HG02938 (cell line): ENCODE measurements at regions not wholly inside any gene's neighbourhood (a gene's known extent, or its start where the extent isn't known, plus 50 kb on each side); places are given as distances from the start of the nearest gene placed in this dataset.
"Not testable (repeated sequence)": the region's sequence is repeated elsewhere in the genome, so short reads cannot be mapped to it uniquely, and the experiment has no call there.

Source experiments
- ATAC-seq: cut with Tn5 transposase; IDR thresholded peaks from one replicate; pipeline ENCODE4 v1.9.1; 2021; ENCODE audit warnings: mild to moderate bottlenecking, moderate library complexity; ENCODE audit not compliant: unreplicated experiment

DNA sequence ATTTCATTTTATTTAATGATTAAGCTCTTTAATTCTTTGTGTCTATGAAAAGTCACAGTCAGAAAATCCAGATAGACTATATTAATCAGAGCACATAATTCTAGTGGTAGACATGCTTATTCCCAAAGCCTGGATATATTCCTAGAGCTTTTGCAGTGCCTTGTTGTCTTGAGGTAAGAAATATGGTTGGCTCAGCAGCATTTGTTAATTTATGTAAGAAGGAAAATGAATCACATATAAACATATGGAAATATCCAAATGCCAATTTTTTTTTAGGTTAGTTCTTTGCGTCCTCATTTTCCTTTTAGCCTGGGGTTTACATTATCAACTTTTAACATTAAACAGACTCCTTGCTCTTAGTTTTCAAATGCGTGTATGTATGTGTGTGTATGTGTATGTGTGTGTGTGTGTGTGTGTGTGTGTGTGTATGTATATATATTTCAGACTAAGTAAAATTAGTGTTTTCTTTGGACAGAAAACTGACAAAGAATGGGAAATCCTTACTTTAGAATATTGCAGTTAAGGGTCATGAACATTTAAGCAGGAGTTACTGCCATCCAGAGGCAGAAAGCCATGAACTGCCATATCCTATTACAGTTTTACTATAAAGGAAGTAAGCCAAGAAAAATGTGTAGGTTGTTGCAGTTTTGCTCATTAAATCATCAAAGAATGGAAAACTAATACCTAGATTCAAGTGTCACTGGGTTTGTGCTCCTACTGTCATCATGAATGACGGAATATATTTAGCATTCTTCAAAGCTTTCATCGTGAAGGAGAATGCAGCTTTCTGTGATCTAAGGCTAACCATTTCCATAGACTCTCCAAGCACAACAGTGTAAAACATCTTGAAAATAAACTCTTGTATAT lies 477.1 kb upstream of the NR5A2 start:
- no peak for ATAC-seq

GRCh38 chr1:199551967-199552565 lies 475.4 kb upstream of the NR5A2 start:
- no peak for ATAC-seq

- no peak for ATAC-seq
Observed at GRCh38 chr1:199553104-199553503, 474.4 kb upstream of the NR5A2 start.

- no peak for ATAC-seq
Observed at GRCh38 chr1:199561334-199561733, 466.2 kb upstream of the NR5A2 start.

DNA sequence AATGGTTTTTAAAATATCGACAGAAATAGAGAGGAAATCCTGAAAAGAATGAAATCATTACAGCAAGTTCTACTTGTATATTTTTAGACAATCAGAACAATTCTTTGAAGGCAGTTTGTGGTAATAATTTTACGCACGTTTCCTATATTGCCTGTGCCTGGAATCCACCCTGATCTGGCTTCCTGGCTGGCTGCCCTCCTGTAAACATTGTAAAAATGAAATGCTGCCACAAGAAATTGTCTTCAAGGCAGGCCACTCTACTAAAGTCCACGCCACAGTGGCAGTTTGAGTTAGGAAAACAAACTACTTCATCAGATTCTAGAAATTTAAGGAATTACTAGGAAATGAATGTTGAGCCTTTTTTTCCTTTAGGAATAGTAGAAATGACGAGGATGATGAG lies 454.5 kb upstream of the NR5A2 start:
- ATAC-seq = no peak

DNA sequence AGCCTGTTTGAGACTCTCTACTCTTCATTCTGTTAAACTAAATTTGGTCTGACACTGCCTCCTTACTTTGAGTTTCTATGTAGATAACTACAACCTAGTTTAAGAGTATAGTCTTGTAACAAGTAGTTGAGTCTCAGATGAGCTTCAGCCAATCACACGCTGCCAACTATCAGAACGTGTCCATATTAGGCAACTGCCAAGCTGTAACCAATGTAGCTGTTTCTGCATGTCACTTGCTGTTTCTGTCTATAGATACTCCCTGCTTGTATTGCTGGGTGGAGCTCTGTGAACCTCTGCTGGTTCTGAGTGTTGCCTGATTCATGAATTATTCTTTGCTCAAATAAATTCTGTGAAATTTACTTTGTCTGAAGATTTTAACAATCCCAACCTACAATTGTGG lies 452.6 kb upstream of the NR5A2 start:
- ATAC-seq = no peak

DNA sequence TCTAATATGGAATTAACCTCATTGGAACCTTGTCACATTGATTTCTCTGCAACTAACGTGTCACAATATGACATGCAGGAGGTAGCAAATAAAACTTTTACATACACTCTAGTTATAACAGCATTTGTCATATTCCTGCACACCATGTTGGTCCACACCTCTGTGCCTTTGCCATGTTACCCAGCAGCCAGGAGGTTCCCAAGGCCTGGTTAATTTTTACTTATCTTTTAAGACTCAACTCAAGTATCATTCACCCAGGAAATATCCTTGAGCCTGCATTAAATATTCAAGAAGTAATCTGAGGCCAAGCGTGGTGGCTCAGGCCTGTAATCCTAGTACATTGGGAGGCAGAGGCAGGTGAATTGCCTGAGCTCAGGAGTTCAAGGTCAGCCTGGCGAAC lies 447.2 kb upstream of the NR5A2 start:
- no peak for ATAC-seq

- ATAC-seq = no peak
Observed at GRCh38 chr1:199585392-199585791, 442.1 kb upstream of the NR5A2 start.

DNA sequence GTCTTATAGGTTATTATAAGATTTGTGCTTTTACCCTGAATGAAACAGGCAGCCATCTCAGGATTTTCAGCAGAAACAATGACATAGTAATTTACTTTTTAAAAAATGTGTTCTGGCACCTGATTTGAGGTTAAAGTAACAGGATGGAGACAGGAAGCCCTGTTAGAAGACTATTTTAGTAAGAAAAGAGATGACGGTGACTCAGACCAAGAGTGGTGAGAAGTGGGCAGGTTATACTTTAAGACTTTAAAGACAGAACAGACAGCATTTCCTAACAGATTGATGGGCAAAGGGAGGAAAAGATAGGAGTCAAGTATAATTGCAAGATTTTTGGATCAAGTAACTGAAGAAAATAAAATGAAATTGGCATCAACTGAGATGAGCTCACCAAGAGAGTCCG lies 436.8 kb upstream of the NR5A2 start:
- peak; percentile 96 for ATAC-seq

DNA sequence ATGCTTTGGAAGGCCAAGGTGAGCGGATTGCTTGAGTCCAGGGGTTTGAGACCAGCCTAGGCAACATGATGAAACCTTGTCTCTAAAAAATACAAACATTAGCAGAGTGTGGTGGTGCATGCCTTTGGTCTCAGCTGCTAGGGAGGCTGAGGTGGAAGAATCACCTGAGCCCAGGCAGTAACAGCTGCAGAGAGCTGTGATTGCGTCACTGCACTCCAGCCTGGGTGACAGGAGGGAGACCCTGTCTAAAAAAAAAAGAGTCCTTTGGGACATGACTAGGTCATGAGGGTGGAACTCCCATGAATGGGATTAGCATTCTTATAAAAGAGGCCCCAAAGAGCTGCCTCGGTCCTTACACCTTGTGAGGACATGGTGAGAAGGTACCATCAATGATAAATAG lies 436.0 kb upstream of the NR5A2 start:
- no peak for ATAC-seq

DNA sequence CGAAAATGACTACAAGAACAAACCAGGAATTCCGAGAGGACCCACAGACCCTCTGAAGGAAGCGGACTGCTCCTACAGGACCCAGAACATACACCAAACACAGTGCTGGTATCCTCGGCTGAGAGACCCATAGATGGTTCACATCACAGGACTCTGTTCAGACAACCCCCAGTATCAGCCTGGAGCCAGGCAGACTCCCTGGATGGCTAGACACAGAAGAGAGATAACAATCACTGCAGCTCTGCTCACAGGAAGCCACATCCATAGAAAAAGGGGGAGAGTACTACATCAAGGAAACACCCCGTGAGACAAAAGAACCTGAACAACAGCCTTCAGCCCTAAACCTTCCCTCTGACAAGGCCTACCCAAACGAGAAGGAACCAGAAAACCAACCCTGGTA lies 434.0 kb upstream of the NR5A2 start:
- ATAC-seq = no peak

- ATAC-seq = not testable (repeated sequence)
Observed at GRCh38 chr1:199596448-199596847, 431.1 kb upstream of the NR5A2 start.

DNA sequence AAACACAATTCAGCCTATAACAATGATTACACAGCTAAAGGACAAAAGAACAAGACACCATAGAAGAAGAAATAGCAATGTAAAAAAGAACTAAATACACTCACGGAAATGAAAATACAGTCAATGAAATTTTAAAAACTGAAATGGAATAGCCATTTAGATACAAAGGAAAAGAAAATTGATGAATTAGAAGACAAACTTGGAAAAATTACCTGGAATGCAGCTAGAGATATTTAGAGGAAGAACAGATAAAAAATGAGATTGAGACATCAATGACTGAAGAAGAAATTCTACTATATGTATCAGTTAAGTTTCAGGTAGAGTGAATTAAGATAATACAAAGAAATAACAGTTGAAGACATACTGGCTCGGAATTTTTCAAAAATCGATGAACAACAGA lies 430.4 kb upstream of the NR5A2 start:
- ATAC-seq = no peak

DNA sequence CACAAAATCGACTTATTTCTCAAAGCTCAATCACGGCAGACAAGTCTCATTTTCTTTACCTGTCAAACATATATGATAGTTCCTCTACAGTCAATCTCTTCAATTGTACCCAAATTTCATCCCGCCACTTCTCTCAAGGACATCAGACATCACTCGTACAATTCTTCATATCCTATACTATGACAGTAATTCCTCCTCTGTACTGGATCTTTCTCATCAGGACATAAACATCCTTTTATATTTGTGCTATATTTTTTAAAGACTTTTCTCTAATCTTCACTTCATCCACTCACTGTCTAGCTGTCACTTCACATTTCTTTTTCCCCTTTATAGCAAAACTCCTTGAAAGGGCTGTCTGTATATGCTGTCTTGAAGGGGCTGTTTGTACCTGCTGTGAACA lies 419.1 kb upstream of the NR5A2 start:
- no peak for ATAC-seq

DNA sequence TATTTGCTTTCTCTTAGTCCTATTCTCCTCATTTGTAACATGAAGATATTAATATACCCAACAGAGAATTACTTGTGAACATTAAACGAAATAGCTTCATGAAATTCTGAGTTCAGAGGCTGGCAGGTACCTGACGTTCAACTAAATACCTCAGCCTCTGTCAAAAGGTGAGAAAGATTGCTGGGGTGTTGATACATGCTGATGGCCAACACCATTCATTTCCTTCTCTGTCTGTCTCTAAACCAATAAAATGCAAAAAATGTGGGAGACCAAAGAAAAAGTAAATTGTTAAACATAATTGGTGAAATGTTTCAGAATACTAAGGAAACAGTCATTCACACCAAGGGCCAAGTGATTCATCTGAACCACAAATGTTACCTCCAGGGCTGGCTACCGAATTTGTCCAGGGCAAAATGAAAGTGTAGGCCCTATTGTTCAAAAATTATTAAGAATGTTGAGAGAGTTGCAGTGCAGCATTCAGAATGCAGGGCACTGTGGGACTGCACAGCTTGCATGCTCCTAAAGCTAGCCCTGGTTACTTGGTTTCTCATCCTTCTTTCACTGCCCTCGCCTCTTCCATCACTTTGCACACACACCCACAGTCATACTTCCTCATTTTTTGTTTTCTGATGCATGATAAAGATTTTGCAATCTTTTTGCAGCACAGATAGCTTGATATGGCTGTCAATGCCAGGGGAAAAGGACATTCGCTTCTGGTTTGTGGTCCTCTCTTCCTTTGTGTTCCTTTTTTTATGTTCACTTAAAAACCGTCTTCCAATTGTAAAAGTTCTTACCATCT lies 414.3 kb upstream of the NR5A2 start:
- ATAC-seq = no peak

- ATAC-seq = no peak
Observed at GRCh38 chr1:199616947-199617346, 410.6 kb upstream of the NR5A2 start.

DNA sequence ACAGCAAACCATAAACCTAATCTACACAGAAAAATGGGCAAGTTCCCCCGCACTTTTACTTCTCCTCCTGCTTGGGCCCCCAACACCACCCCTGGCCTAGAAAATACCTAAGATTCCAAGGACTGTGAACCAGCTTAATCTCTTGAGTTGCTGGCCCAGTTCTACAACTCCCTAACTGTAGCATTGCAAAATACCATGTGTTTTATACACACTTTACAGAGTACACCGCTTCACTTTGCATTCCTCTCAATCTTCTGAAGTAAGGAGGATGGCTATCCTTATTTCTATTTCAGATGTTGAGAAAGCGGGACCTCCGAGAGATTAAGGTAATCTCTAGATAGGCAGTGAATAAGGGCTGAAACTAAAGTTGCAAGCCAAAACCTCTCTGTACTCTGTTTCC lies 408.3 kb upstream of the NR5A2 start:
- ATAC-seq = no peak

GRCh38 chr1:199626228-199626627 lies 401.3 kb upstream of the NR5A2 start:
- ATAC-seq = not testable (repeated sequence)

- ATAC-seq = no peak
Observed at GRCh38 chr1:199629624-199630023, 397.9 kb upstream of the NR5A2 start.

DNA sequence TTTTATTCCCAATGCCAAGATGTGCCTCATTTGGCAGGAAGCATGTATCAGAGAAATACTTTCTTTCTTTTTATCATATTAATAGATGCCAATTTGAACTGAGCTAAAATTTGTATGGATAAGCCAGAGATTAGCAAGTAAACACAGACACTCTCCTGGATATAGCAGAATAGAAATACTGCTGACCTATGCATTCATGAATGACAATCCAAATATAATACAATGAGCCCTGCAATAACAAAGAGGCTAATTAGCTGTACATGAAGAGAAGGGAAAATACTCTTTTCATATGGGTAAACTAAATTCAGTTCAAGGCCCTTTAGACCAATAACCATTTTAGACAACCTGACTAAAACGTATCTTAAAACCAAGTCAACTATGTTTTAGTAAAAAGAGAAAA lies 388.1 kb upstream of the NR5A2 start:
- no peak for ATAC-seq

GRCh38 chr1:199641531-199641930 lies 386.0 kb upstream of the NR5A2 start:
- no peak for ATAC-seq

GRCh38 chr1:199644912-199645311 lies 382.6 kb upstream of the NR5A2 start:
- ATAC-seq = no peak
